Transverse colon (tissue), 4 donors: ENCODE measurements at regions not wholly inside any gene's neighbourhood (a gene's known extent, or its start where the extent isn't known, plus 50 kb on each side); places are given as distances from the start of the nearest gene placed in this dataset.

Experiments used
- DNase-seq: peaks from one replicate; pipeline ENCODE4 v3.0.0-alpha.2; 2019
- H3K27ac ChIP-seq, 4 donors: fragments of 200-600 bp; sonication (generic); 2 replicates each; pipeline ENCODE4 v1.5.1; 2016 to 2018; ENCODE audit warnings: inconsistent platforms in 4 of 4
- H3K27me3 ChIP-seq: fragments of 200-600 bp; sonication (generic); 2 replicates; pipeline ENCODE4 v1.5.1; 2017; ENCODE audit warnings: inconsistent platforms
- H3K36me3 ChIP-seq, 4 donors: fragments of 200-600 bp; sonication (generic); 2 replicates each; pipeline ENCODE4 v1.5.1; 2017 to 2019; ENCODE audit warnings: inconsistent platforms in 4 of 4
- H3K4me1 ChIP-seq, 4 donors: fragments of 200-600 bp; sonication (generic); 2 replicates each; pipeline ENCODE4 v1.5.1; 2017 to 2020; ENCODE audit warnings: inconsistent platforms in 4 of 4
- H3K4me3 ChIP-seq, 4 donors: fragments of 200-600 bp; sonication (generic); 1 replicate in 1 of 4; 2 replicates in 3 of 4; pipeline versions ENCODE4 v1.5.1 to v1.6.1; 2017 to 2019; ENCODE audit warnings: inconsistent platforms in 4 of 4
- H3K9me3 ChIP-seq, 2 donors: fragments of 200-600 bp; sonication (generic); 2 replicates each; pipeline ENCODE4 v1.5.1; 2017 to 2019; ENCODE audit warnings: inconsistent platforms in 2 of 2
- EP300 ChIP-seq: sonication (generic); formaldehyde crosslinking; IDR thresholded peaks from one replicate; pipeline ENCODE4 v1.6.1; 2017; ENCODE audit warnings: antibody characterized with exemption, low read depth
- POLR2A ChIP-seq: fragments of 450-650 bp; IDR thresholded peaks from one replicate; pipeline ENCODE4 v1.6.1; 2016; ENCODE audit warnings: antibody characterized with exemption, mild to moderate bottlenecking, moderate library complexity
- POLR2AphosphoS5 ChIP-seq, 3 donors: sonication (generic); formaldehyde crosslinking; IDR thresholded peaks; one replicate each; pipeline ENCODE4 v1.6.1; 2016; ENCODE audit warnings: antibody characterized with exemption in 3 of 3
- WGBS, 2 donors: methylation state at CpG; one replicate each; pipeline ENCODE4 v1.1.5; 2018; ENCODE audit warnings: low coverage in 1 of 2; 5-methylcytosine and 5-hydroxymethylcytosine counted together
- in situ Hi-C, 4 donors: fragments of 200-750 bp; cut with MboI; loops; one replicate each; pipeline versions ENCODE4 v1.15.0 to v1.15.1; 2017; ENCODE audit warnings: low sequenced_read_pairs in 3 of 4, low pct_ligation_motif_present in 1 of 4, low pct_unique_long_range_greater_than_20kb in 1 of 4
- intact Hi-C: fragments of 100-400 bp; cut with DNase I; formaldehyde crosslinking; loops from one replicate; pipeline ENCODE4 v1.15.1; 2023; ENCODE audit warnings: low total_unique reads
- TF ChIP-seq, protein P1 (sequence below), 5 experiments: fragments of 200-600 bp in 3 of 5; fragments of 450-650 bp in 2 of 5; sonication (generic) in 3 of 5; IDR thresholded peaks; 1 replicate in 2 of 5; 2 replicates in 3 of 5; pipeline ENCODE4 v1.5.1; 2016 to 2017; ENCODE audit warnings: antibody characterized with exemption in 5 of 5, inconsistent platforms in 3 of 5, mild to moderate bottlenecking in 2 of 5, moderate library complexity in 1 of 5

DNA sequence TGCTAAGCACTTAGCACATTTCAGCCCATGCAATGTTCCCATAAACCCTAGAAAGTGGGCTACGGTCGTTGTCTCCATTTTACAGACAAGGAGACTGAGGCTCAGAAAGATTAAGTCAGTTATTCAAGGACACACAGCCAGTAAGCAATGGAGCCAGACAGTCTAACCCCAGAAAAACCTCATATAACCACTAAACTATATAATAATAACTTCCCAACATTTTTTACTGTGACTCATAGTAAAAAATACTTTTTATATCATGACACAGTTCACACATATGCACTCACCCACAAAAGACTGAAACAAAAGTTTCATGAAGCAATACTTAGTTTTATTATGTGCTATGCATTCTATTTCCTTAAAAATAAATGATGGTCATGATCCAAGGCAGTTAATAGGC is 66.2 kb upstream of the EYA2 start:
- Histone ChIP-seq H3K9me3 (no peaks in the 10 kb centered on the region), H3K4me1 (peaks cover 0 to 7% (median 3%) of the 10 kb centered on the region in 4 donors), H3K27ac (no peak overlapping the region), H3K36me3 (no peaks in the 10 kb centered on the region), H3K4me3 (no peak overlapping the region), H3K27me3 (no peaks in the 10 kb centered on the region)
- intact Hi-C loops = no loop called here
- DNase-seq = no peak
- in situ Hi-C loops = no loop called here
- 61 to 75% methylated on average over 2 of the region's 2 CpGs for WGBS, 2 donors
- TF ChIP-seq POLR2A = no peak
- TF ChIP-seq EP300 = no peak
- no peak for TF ChIP-seq POLR2AphosphoS5 (IDR thresholded peaks at IDR 0.05)
- TF ChIP-seq, protein P1, sequence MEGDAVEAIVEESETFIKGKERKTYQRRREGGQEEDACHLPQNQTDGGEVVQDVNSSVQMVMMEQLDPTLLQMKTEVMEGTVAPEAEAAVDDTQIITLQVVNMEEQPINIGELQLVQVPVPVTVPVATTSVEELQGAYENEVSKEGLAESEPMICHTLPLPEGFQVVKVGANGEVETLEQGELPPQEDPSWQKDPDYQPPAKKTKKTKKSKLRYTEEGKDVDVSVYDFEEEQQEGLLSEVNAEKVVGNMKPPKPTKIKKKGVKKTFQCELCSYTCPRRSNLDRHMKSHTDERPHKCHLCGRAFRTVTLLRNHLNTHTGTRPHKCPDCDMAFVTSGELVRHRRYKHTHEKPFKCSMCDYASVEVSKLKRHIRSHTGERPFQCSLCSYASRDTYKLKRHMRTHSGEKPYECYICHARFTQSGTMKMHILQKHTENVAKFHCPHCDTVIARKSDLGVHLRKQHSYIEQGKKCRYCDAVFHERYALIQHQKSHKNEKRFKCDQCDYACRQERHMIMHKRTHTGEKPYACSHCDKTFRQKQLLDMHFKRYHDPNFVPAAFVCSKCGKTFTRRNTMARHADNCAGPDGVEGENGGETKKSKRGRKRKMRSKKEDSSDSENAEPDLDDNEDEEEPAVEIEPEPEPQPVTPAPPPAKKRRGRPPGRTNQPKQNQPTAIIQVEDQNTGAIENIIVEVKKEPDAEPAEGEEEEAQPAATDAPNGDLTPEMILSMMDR (IDR thresholded peaks at IDR 0.05) = no peak

GRCh38 chr20:46830886-46831632 is 63.6 kb upstream of the EYA2 start:
- Histone ChIP-seq H3K36me3 (no peaks in the 10 kb centered on the region), H3K27me3 (no peaks in the 10 kb centered on the region), H3K4me1 (no peaks in the 10 kb centered on the region), H3K27ac (no peak overlapping the region), H3K9me3 (no peaks in the 10 kb centered on the region), H3K4me3 (no peak overlapping the region)
- in situ Hi-C loops (no loop called here), intact Hi-C loops (no loop called here)
- DNase-seq = no peak
- TF ChIP-seq EP300 (no peak), POLR2AphosphoS5 (IDR thresholded peaks at IDR 0.05) (no peak), POLR2A (no peak)
- TF ChIP-seq, protein P1 (IDR thresholded peaks at IDR 0.05) = no peak
- 59% methylated on average over 6 of the region's 6 CpGs; no CpG with 5 or more reads in 1 of the 2 donors for WGBS, 2 donors

GRCh38 chr20:46831633-46832011 is 63.0 kb upstream of the EYA2 start:
- Histone ChIP-seq H3K36me3 (no peaks in the 10 kb centered on the region), H3K27me3 (no peaks in the 10 kb centered on the region), H3K27ac (no peak overlapping the region), H3K4me3 (no peak overlapping the region), H3K9me3 (no peaks in the 10 kb centered on the region), H3K4me1 (no peaks in the 10 kb centered on the region)
- intact Hi-C loops = no loop called here
- in situ Hi-C loops = no loop called here
- TF ChIP-seq POLR2A = no peak
- TF ChIP-seq POLR2AphosphoS5 (IDR thresholded peaks at IDR 0.05) = no peak
- TF ChIP-seq, protein P1 (IDR thresholded peaks at IDR 0.05) = no peak
- no peak for TF ChIP-seq EP300
- WGBS, 2 donors = 82% methylated on average over 2 of the region's 2 CpGs; no CpG with 5 or more reads in 1 of the 2 donors
- DNase-seq = no peak

GRCh38 chr20:46832555-46832954 is 62.1 kb upstream of the EYA2 start:
- Histone ChIP-seq H3K9me3 (no peaks in the 10 kb centered on the region), H3K36me3 (no peaks in the 10 kb centered on the region), H3K4me1 (no peaks in the 10 kb centered on the region), H3K4me3 (no peak overlapping the region), H3K27me3 (no peaks in the 10 kb centered on the region), H3K27ac (no peak overlapping the region)
- WGBS, 2 donors = 80% methylated on average over 3 of the region's 3 CpGs; no CpG with 5 or more reads in 1 of the 2 donors
- TF ChIP-seq EP300 (no peak), POLR2A (no peak), POLR2AphosphoS5 (IDR thresholded peaks at IDR 0.05) (no peak)
- TF ChIP-seq, protein P1 (IDR thresholded peaks at IDR 0.05) = no peak
- in situ Hi-C loops = no loop called here
- no peak for DNase-seq
- intact Hi-C loops = no loop called here
